ENCODE measurements at regions not wholly inside any gene's neighbourhood (a gene's known extent, or its start where the extent isn't known, plus 50 kb on each side); places are given as distances from the start of the nearest gene placed in this dataset.

DNA sequence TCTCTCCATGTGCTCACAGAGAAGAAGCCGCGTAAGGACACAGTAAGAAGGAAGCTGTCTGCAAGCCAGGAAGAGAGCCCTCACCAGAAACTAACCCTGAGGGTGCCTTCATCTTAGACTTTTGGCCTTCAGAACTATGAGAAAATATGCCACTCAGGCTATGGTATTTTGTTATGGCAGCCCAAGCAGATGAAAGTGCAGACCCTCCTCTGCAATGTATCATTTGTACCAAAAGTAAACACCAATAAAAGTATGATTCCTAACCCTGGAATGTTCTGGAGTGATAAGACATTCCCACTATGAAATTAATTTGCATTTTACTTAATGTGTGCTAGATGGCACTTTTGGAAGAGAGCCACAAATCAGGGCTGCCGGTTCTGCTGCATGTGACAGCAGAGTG is 594.3 kb downstream of the UTRN start:
- H3K4me1 Mint-ChIP-seq (ENCODE audit: low read depth in 2 of 2), result peaks cover 0 to 6% of the 10 kb centered on the region in 2 donors
- H3K27ac Mint-ChIP-seq, result no peak overlapping the region
- H3K4me3 Mint-ChIP-seq, result no peak overlapping the region
- ATAC-seq (no peak), DNase-seq (ENCODE audit: low spot score) (no peak)
- no peaks in the 10 kb centered on the region for H3K36me3 Mint-ChIP-seq
- no peaks in the 10 kb centered on the region for H3K9me3 Mint-ChIP-seq
- peaks cover 26 to 30% of the 10 kb centered on the region in 2 donors for H3K27me3 Mint-ChIP-seq

DNA sequence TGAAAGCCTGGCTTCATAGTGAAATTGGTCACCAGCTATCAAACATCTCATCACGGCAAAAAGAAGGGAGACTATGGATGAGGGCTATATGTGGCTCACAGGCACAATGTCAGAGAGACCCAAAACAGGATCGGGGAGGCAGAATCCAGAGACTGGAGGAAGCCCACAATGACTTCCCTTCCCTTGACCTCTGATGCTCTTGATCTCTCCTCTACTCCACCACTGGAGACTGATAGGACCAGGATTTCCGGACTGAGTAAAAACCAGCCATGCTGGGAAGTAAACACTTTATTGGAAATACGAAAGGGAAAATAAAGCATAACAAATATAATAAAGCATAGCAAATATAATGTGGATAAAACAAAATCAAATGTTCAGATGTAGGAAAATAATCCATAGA is 597.3 kb downstream of the UTRN start:
- Mint-ChIP-seq H3K27ac (no peak overlapping the region), H3K4me1 (ENCODE audit: low read depth in 2 of 2) (peaks cover 0 to 6% of the 10 kb centered on the region in 2 donors), H3K27me3 (peaks cover 33 to 42% of the 10 kb centered on the region in 2 donors), H3K4me3 (no peak overlapping the region), H3K36me3 (no peaks in the 10 kb centered on the region), H3K9me3 (no peaks in the 10 kb centered on the region)
- ATAC-seq, result no peak
- DNase-seq (ENCODE audit: low spot score), result no peak

DNA sequence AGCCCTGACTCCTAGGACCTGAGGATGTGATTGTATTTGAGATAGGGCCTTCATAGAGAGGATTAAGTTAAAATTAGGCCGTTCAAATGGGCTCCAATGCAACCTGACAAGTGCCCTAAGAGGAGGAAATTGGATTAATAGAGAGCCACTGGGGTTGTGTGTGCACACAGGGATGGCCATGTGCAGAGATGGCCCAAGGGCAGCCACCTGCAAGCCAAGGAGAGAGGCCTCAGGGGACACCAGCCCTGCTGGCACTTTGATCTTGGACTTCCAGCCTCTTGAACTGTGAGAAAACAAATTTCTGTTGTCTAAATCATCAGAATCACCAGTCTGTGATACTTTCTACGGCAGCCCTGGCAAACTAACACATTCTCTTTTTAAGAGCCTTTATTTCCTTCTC is 598.8 kb downstream of the UTRN start:
- Mint-ChIP-seq H3K36me3 (no peaks in the 10 kb centered on the region), H3K4me3 (no peak overlapping the region), H3K9me3 (no peaks in the 10 kb centered on the region), H3K4me1 (ENCODE audit: low read depth in 2 of 2) (peaks cover 0 to 4% of the 10 kb centered on the region in 2 donors), H3K27me3 (peaks cover 23 to 29% of the 10 kb centered on the region in 2 donors), H3K27ac (no peak overlapping the region)
- DNase-seq (ENCODE audit: low spot score), result no peak
- ATAC-seq, result no peak

DNA sequence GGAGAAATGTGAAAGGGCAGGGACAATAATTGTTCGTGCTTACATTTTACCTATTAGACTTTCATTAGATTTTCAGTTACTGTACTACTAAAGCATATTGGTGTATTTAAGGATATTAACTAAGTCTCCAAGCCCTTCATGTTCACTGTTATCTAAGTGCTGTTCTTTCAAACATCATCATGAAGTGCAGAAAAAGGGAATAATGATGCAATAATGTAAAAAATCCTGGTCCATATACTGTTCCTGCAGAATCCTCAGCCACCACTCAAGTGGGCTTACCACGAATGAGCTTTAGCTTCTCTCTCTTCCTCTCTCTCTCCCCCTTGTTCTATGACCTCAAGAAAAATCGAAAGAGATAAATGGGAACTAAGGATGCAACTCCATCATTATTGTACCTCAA is 600.7 kb downstream of the UTRN start:
- H3K4me3 Mint-ChIP-seq, result no peak overlapping the region
- H3K4me1 Mint-ChIP-seq (ENCODE audit: low read depth in 2 of 2), result no peaks in the 10 kb centered on the region
- ATAC-seq (no peak), DNase-seq (ENCODE audit: low spot score) (no peak)
- no peaks in the 10 kb centered on the region for H3K9me3 Mint-ChIP-seq
- no peak overlapping the region for H3K27ac Mint-ChIP-seq
- peaks cover 11 to 16% of the 10 kb centered on the region in 2 donors for H3K27me3 Mint-ChIP-seq
- no peaks in the 10 kb centered on the region for H3K36me3 Mint-ChIP-seq

DNA sequence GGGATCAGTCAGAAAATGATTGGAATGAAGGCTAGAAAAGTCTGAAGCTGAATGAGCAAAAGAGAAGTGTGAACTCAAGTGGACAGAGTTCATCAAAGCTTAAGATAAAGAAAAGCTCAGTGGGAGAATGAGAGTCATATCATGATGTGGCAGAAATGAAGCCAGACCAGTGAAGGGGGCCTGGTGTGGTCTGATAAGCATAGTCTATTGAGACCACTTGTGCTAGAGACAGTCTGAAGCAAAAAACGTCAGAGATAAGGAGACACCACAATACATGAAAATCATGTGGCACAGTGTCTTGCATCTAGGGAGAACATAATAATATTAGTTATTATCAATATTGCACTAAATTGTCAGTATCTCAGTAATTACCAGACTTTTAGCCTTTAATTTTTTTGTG is 601.5 kb downstream of the UTRN start:
- DNase-seq (ENCODE audit: low spot score) (no peak), ATAC-seq (no peak)
- Mint-ChIP-seq H3K27ac (no peak overlapping the region), H3K4me1 (ENCODE audit: low read depth in 2 of 2) (no peaks in the 10 kb centered on the region), H3K36me3 (no peaks in the 10 kb centered on the region), H3K27me3 (peaks cover 9 to 16% of the 10 kb centered on the region in 2 donors), H3K9me3 (no peaks in the 10 kb centered on the region), H3K4me3 (no peak overlapping the region)

DNA sequence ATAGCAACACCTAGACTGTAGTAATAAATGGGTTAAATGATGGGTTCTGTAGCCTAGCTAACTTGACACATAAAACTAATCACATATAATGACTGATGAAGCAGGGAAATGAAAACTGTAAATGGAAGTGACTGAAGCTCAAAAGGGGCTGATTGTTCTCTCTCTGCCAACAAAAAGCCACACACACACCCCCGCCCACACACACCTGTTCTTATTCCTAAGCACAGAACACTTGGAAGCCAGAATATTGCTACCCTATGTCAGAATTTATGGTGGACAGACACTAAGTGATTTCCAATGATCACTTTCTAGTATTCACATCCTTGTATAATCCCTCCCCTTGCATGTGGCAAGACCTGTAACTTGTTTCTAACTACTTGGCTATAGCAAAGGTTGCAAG is 603.5 kb downstream of the UTRN start:
- Mint-ChIP-seq H3K4me3 (no peak overlapping the region), H3K4me1 (ENCODE audit: low read depth in 2 of 2) (no peaks in the 10 kb centered on the region), H3K27me3 (peaks cover 9 to 16% of the 10 kb centered on the region in 2 donors), H3K27ac (no peak overlapping the region), H3K9me3 (no peaks in the 10 kb centered on the region), H3K36me3 (no peaks in the 10 kb centered on the region)
- ATAC-seq (no peak), DNase-seq (ENCODE audit: low spot score) (no peak)

DNA sequence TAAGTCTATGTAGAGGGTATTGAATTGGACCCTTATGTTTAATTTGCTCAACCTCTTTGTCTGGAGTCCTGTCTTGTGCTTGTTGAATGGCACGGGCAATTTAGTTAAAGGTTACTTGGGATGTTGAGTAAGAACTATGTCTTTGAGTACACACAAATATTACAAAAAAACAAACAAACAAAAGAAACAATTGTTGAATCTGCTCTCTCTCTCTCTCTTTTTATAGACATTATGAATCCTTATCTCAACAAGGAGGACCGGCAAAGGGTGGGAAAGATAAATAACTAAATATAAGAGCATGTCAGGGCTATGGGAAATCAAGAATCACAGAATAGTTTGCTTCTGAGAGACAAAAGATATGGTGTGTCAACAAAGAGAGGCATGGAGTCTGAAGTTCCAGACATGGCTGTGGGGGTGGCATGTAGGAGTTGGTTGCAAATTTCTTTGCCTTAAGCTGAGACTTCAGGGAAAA is 608.6 kb downstream of the UTRN start:
- no peaks in the 10 kb centered on the region for H3K36me3 Mint-ChIP-seq
- ATAC-seq, result no peak
- no peaks in the 10 kb centered on the region for H3K27me3 Mint-ChIP-seq
- H3K9me3 Mint-ChIP-seq, result no peaks in the 10 kb centered on the region
- no peak overlapping the region for H3K4me3 Mint-ChIP-seq
- no peak overlapping the region for H3K27ac Mint-ChIP-seq
- H3K4me1 Mint-ChIP-seq (ENCODE audit: low read depth in 2 of 2), result peaks cover 6 to 10% of the 10 kb centered on the region in 2 donors
- DNase-seq (ENCODE audit: low spot score), result no peak

DNA sequence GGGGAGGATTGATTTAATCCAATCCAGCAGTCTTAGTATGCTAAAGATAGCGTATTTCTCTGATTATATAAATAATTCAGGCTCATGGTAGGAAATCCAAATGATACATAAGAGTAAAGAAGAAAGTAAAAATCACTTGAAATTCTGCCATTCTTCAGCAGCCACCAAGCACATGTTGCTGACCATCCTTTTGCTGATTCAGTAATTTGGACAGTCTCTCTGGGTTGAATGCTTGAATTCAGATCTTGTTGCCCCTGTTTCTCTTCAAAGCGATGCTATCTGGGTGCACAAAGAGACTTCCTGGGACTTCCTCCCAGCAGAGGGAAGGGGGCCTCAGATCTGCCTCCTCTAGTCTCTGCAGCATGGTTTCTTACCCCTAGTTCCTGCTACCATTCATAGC is 609.1 kb downstream of the UTRN start:
- no peaks in the 10 kb centered on the region for H3K27me3 Mint-ChIP-seq
- H3K9me3 Mint-ChIP-seq, result no peaks in the 10 kb centered on the region
- peaks cover 6 to 10% of the 10 kb centered on the region in 2 donors for H3K4me1 Mint-ChIP-seq (ENCODE audit: low read depth in 2 of 2)
- H3K27ac Mint-ChIP-seq, result no peak overlapping the region
- DNase-seq (ENCODE audit: low spot score) (no peak), ATAC-seq (no peak)
- no peaks in the 10 kb centered on the region for H3K36me3 Mint-ChIP-seq
- H3K4me3 Mint-ChIP-seq, result no peak overlapping the region

DNA sequence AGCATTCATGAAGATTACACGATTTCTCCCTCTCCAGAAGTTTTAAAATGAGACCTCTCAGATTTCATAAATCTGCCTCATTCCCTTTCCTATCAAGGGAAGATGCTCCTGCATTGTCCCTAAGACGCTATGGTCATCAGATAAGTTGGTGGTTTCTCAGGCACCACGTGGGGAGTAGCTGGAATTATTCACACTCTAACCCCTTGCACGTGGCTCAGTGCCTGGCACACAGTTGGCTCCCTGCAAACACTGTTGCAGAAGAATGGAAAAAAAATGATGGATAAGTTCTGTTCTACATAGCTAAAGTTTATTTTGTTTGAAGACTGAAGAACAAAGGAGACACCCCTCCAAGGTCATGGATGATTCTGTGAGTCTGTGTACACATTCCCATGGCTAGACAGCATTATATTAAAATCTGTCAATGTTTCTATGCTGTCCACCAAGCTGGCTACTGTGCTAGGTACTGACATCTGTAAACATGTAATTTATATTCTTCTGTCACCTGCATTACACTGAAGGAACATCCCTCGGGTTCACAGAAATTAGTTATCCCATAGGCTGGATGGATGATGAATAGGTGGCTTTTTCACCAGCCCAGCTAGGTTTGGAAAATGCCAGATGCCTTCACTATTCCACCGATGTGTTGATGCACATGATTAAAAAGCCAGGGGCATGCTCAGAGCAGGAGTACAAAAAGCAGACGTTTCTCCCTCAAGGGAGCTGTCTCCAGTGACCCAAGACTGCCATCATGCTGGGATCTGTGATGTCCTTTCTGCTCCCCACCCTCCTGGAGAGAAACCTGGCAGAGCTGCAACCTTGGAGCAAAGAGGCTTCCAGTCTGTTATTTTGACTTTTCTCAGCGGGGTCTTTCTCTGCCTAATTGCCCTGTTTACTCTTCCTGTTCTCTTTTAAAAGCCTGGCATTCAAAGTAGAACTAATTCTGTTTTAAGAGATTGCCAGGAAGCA is 610.5 kb downstream of the UTRN start:
- Mint-ChIP-seq H3K27me3 (no peaks in the 10 kb centered on the region), H3K9me3 (no peaks in the 10 kb centered on the region), H3K4me3 (no peak overlapping the region), H3K4me1 (ENCODE audit: low read depth in 2 of 2) (peaks cover 6 to 10% of the 10 kb centered on the region in 2 donors), H3K27ac (peak overlapping the region in 1 of 2 donors; percentile 19), H3K36me3 (no peaks in the 10 kb centered on the region)
- DNase-seq (ENCODE audit: low spot score) (no peak), ATAC-seq (no peak)

DNA sequence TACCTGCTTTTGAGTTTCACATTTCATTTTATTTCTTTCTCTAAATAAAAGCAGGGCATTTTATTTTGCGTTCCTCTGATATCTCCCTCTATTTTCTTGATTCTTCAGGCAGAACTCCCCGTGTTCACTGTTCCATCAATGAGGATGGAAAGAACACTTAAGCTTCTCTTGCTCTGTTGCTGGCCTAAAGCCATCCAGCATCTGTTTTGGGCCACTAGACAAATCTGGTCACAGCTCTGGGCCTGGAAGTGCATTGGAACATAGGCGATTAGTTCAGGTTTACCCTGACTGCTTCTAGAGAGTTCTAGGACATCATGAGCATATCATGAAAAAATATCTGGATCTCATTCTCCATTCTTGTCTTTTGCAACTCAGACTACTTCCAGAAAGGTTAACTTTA is 611.2 kb downstream of the UTRN start:
- no peak for DNase-seq (ENCODE audit: low spot score)
- ATAC-seq, result no peak
- H3K36me3 Mint-ChIP-seq, result no peaks in the 10 kb centered on the region
- H3K4me3 Mint-ChIP-seq, result no peak overlapping the region
- no peaks in the 10 kb centered on the region for H3K9me3 Mint-ChIP-seq
- peaks cover 6 to 10% of the 10 kb centered on the region in 2 donors for H3K4me1 Mint-ChIP-seq (ENCODE audit: low read depth in 2 of 2)
- peak overlapping the region in 1 of 2 donors; percentile 19 for H3K27ac Mint-ChIP-seq
- H3K27me3 Mint-ChIP-seq, result no peaks in the 10 kb centered on the region

DNA sequence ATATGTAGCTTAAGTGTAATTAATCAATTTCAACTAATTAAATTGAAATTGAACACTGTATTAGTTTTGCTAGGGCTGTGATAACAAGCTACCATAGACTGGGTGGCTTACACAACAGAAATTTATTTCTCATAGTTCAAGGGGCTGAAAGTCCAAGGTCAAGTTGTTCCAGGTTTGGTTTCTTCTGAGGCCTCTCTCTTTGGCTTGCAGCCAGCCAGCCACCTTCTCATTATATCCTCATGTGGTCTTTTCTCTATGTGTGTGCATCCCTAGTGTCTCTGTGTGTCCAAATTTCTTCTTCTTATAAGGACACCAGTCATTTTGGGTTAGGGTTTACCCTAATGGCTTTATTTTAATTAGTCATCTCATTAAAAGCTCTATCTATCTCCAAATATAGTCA is 611.7 kb downstream of the UTRN start:
- DNase-seq (ENCODE audit: low spot score) (no peak), ATAC-seq (no peak)
- H3K4me3 Mint-ChIP-seq, result no peak overlapping the region
- no peak overlapping the region for H3K27ac Mint-ChIP-seq
- no peaks in the 10 kb centered on the region for H3K27me3 Mint-ChIP-seq
- H3K36me3 Mint-ChIP-seq, result peaks cover under 1% of the 10 kb centered on the region
- peaks cover 6 to 10% of the 10 kb centered on the region in 2 donors for H3K4me1 Mint-ChIP-seq (ENCODE audit: low read depth in 2 of 2)
- no peaks in the 10 kb centered on the region for H3K9me3 Mint-ChIP-seq

DNA sequence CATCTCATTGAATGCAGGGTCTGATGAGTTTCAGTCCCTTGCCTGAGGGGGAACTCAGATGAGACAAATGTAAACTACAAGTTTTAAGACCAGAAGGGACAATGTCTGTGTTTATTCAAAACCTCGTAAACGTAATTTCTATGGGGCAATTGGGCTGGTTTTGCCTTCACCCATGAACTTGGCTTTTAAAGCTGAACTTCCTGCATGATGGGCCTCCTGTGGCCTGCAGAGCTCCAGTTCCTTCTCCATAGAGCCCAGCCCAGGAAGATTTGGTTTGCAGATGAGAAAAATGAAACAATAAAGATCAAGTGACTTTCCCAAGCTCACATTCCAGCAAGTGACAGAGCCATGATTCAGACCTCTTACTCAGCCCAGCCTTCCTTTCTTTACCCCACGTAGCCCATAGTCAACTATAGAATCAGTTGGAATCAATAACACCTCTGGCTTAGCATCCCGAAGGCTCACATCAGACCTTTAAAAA is 612.3 kb downstream of the UTRN start:
- Mint-ChIP-seq H3K27ac (no peak overlapping the region), H3K4me3 (no peak overlapping the region), H3K36me3 (peaks cover 7% of the 10 kb centered on the region), H3K27me3 (no peaks in the 10 kb centered on the region), H3K4me1 (ENCODE audit: low read depth in 2 of 2) (peaks cover 6 to 10% of the 10 kb centered on the region in 2 donors), H3K9me3 (peaks cover under 1% of the 10 kb centered on the region)
- ATAC-seq (no peak), DNase-seq (ENCODE audit: low spot score) (no peak)

DNA sequence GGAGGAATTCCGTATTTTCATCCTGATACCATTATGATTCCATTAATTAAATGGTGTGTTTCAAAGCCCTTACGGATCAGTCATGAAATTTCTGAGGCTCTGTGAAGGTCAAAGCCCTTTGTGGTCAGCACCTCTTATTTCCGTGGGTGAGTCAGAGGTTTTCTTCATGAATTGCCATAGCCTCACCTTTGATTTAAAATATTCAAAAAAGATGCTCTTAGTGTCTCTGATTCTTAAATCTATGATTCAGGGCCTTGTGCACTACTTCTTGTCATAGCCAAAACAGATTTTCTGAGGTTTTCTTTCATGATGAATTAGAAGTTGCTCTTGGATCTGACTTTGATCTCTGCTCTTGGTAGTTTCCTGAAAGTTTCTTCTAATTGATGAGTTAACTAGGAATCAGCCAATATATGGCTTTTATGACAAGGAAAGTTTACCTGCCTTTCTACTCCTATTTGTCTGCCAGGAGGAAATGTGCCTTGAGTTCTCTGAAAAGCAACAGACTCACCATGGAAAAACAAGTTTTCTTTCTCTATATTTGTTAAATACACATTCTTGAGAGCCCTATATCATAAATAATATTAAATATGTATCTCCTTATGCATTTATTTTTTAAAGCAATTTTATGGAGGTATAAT is 613.0 kb downstream of the UTRN start:
- Mint-ChIP-seq H3K4me1 (ENCODE audit: low read depth in 2 of 2) (peaks cover 6 to 10% of the 10 kb centered on the region in 2 donors), H3K27ac (no peak overlapping the region), H3K36me3 (peaks cover 14% of the 10 kb centered on the region), H3K9me3 (peaks cover 6% of the 10 kb centered on the region), H3K27me3 (peaks cover 5% of the 10 kb centered on the region in 2 donors), H3K4me3 (no peak overlapping the region)
- DNase-seq (ENCODE audit: low spot score) (no peak), ATAC-seq (no peak)

DNA sequence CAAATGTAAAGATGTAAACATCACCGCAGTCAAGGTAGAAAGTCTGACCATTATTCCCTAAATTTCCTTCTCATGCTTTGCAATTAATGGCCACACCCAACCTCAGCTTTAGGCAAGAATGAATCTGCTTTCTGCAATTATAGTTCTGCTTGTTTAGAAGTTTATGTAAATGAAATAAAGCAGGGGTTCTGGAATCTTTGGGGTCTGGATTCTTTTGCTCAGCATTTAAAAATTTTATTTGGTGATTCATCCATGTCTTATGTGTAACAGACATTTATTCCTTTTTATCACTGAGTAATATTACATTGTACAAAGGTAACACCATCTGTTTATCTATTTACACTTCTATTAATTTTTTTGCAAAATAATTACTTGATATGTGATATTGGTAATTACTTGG is 613.6 kb downstream of the UTRN start:
- H3K4me1 Mint-ChIP-seq (ENCODE audit: low read depth in 2 of 2), result peaks cover 6 to 10% of the 10 kb centered on the region in 2 donors
- peaks cover 6% of the 10 kb centered on the region for H3K9me3 Mint-ChIP-seq
- no peak for DNase-seq (ENCODE audit: low spot score)
- H3K27me3 Mint-ChIP-seq, result peaks cover 5 to 11% of the 10 kb centered on the region in 2 donors
- H3K4me3 Mint-ChIP-seq, result no peak overlapping the region
- H3K27ac Mint-ChIP-seq, result no peak overlapping the region
- ATAC-seq, result no peak
- peaks cover 19% of the 10 kb centered on the region for H3K36me3 Mint-ChIP-seq

All from natural killer cell treated with Interleukin-12 subunit alpha and Interleukin-12 subunit beta and Interleukin-15 and Interleukin-18, amount 100 ng/mL, for 72 hours (primary cell).